ENCODE measurements at regions not wholly inside any gene's neighbourhood (a gene's known extent, or its start where the extent isn't known, plus 50 kb on each side); places are given as distances from the start of the nearest gene placed in this dataset.
A peak's percentile ranks its signal among the peaks of the same experiment; 100 is the strongest.

DNA sequence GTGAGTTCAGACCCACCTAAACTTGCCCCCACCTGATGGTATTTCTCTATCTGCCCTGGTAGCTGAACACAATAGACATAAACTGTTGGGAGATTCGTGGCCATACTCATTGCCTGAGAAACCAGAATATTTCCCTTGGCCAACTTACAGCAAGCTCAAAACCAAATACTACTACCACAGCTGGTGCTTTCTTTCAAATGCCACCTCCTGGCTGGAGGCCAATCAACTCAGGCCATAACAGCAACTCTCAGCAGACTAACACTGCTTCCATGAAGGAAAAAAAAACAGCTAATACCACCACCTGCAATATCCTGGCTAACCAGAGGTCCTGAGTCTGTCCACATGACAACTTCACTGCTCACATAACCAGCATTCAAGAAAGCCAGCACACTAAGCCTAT is 373.1 kb downstream of the CMPK2 start:
- TF ChIP-seq, protein P1, sequence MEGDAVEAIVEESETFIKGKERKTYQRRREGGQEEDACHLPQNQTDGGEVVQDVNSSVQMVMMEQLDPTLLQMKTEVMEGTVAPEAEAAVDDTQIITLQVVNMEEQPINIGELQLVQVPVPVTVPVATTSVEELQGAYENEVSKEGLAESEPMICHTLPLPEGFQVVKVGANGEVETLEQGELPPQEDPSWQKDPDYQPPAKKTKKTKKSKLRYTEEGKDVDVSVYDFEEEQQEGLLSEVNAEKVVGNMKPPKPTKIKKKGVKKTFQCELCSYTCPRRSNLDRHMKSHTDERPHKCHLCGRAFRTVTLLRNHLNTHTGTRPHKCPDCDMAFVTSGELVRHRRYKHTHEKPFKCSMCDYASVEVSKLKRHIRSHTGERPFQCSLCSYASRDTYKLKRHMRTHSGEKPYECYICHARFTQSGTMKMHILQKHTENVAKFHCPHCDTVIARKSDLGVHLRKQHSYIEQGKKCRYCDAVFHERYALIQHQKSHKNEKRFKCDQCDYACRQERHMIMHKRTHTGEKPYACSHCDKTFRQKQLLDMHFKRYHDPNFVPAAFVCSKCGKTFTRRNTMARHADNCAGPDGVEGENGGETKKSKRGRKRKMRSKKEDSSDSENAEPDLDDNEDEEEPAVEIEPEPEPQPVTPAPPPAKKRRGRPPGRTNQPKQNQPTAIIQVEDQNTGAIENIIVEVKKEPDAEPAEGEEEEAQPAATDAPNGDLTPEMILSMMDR (IDR thresholded peaks at IDR 0.05; ENCODE audit: unreplicated experiment), result no peak
- Mint-ChIP-seq H3K27me3 (ENCODE audit: insufficient read depth, unreplicated experiment) (no peaks in the 10 kb centered on the region), H3K4me3 (ENCODE audit: unreplicated experiment) (no peak overlapping the region), H3K27ac (ENCODE audit: low read depth, unreplicated experiment) (no peak overlapping the region), H3K4me1 (ENCODE audit: insufficient read depth, unreplicated experiment) (no peaks in the 10 kb centered on the region), H3K9me3 (ENCODE audit: unreplicated experiment) (peaks cover 5% of the 10 kb centered on the region), H3K36me3 (ENCODE audit: insufficient read depth, unreplicated experiment) (no peaks in the 10 kb centered on the region)
- ChIA-PET POLR2A (no interaction called here), CTCF (interaction anchor here (0.7 kb wide), 1 partner anchor 315 kb away, joined by 3 read pairs; no protein-coding TSS in a partner anchor)
- intact Hi-C loops (cut with micrococcal nuclease), result no loop called here
- DNase-seq (ENCODE audit: unreplicated experiment), result peak; percentile 5
- BruUV-seq (replicated peaks), result no TSS peak

DNA sequence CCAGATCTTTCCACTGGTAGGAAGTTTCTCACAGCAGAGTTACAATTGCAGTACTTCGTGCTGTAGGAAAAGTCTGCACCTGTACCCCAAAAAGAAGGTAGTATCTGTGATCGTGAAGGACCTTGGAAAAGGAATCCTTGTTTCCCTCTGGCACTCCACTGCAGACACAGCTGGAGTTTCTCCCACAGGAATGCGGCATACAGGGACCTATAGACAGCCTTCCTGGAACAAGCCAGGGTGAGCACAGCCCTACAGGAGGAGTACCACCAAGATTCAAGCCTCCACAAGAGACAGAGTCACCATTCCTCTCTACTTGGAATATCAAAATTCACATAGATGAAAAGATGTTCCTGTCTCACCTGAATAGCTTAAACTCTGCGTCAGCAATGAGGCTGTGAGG is 372.4 kb downstream of the CMPK2 start:
- H3K27ac Mint-ChIP-seq (ENCODE audit: low read depth, unreplicated experiment), result no peak overlapping the region
- no peaks in the 10 kb centered on the region for H3K36me3 Mint-ChIP-seq (ENCODE audit: insufficient read depth, unreplicated experiment)
- intact Hi-C loops (cut with micrococcal nuclease), result no loop called here
- BruUV-seq (replicated peaks), result no TSS peak
- TF ChIP-seq, protein P1 (IDR thresholded peaks at IDR 0.05; ENCODE audit: unreplicated experiment), result no peak
- POLR2A ChIA-PET, result no interaction called here
- no peaks in the 10 kb centered on the region for H3K4me1 Mint-ChIP-seq (ENCODE audit: insufficient read depth, unreplicated experiment)
- CTCF ChIA-PET, result interaction anchor here (0.7 to 1.0 kb wide), 2 partner anchors 9 to 314 kb away, joined by 3 read pairs; no protein-coding TSS in a partner anchor
- DNase-seq (ENCODE audit: unreplicated experiment), result no peak
- H3K4me3 Mint-ChIP-seq (ENCODE audit: unreplicated experiment), result no peak overlapping the region
- H3K9me3 Mint-ChIP-seq (ENCODE audit: unreplicated experiment), result no peaks in the 10 kb centered on the region
- no peaks in the 10 kb centered on the region for H3K27me3 Mint-ChIP-seq (ENCODE audit: insufficient read depth, unreplicated experiment)

DNA sequence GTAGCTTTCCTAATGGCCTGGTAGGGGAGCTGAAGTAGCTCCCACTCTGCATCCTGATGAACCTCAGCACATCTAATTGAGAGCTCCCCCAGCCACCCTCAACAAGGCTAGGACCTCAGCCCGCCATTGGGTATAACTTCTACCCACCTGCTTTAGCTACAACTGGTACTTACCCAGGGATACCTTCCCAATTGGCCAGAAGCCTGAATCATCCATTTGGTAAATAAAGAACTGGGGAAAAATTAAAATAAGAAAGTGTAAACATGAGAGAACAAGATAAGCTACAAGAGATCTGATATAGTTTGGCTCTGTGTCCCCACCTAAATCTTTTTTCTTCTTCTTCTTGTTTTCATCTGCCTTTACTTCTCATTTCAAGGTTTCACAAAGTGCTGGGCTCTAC is 372.0 kb downstream of the CMPK2 start:
- DNase-seq (ENCODE audit: unreplicated experiment), result no peak
- POLR2A ChIA-PET, result no interaction called here
- Mint-ChIP-seq H3K4me1 (ENCODE audit: insufficient read depth, unreplicated experiment) (no peaks in the 10 kb centered on the region), H3K27ac (ENCODE audit: low read depth, unreplicated experiment) (no peak overlapping the region), H3K9me3 (ENCODE audit: unreplicated experiment) (no peaks in the 10 kb centered on the region), H3K4me3 (ENCODE audit: unreplicated experiment) (no peak overlapping the region), H3K27me3 (ENCODE audit: insufficient read depth, unreplicated experiment) (no peaks in the 10 kb centered on the region), H3K36me3 (ENCODE audit: insufficient read depth, unreplicated experiment) (no peaks in the 10 kb centered on the region)
- CTCF ChIA-PET, result interaction anchor here (1.0 kb wide), 1 partner anchor 10 kb away, joined by 3 read pairs; no protein-coding TSS in a partner anchor
- intact Hi-C loops (cut with micrococcal nuclease), result no loop called here
- TF ChIP-seq, protein P1 (IDR thresholded peaks at IDR 0.05; ENCODE audit: unreplicated experiment), result no peak
- no TSS peak for BruUV-seq (replicated peaks)

DNA sequence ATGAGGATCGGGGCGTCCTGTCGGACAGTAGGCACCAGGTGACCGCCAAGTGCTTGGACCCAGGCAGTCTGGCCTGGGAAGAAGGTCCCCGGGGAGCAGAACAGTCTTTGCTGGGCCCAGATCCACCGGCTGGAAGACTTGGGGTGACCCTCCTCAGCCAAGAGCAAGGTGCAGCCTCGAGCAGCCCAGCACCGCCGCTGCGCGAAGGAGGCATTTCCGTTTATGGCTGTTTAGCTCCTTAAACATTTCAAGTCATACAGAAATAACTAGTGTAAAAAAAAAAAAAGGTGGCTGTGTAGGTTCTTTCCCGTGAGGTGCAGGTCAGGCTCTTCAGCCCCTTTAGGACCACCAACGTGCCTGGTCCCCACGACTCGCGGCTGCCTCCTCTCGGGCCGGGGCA is 370.2 kb downstream of the CMPK2 start:
- no peaks in the 10 kb centered on the region for H3K9me3 Mint-ChIP-seq (ENCODE audit: unreplicated experiment)
- ChIA-PET POLR2A (no interaction called here), CTCF (no interaction called here)
- H3K4me1 Mint-ChIP-seq (ENCODE audit: insufficient read depth, unreplicated experiment), result no peaks in the 10 kb centered on the region
- H3K36me3 Mint-ChIP-seq (ENCODE audit: insufficient read depth, unreplicated experiment), result no peaks in the 10 kb centered on the region
- H3K27me3 Mint-ChIP-seq (ENCODE audit: insufficient read depth, unreplicated experiment), result no peaks in the 10 kb centered on the region
- BruUV-seq (replicated peaks), result no TSS peak
- DNase-seq (ENCODE audit: unreplicated experiment), result no peak
- intact Hi-C loops (cut with micrococcal nuclease), result no loop called here
- H3K27ac Mint-ChIP-seq (ENCODE audit: low read depth, unreplicated experiment), result no peak overlapping the region
- no peak overlapping the region for H3K4me3 Mint-ChIP-seq (ENCODE audit: unreplicated experiment)
- TF ChIP-seq, protein P1 (IDR thresholded peaks at IDR 0.05; ENCODE audit: unreplicated experiment), result no peak

Measured in MCF 10A (cell line).